K562 (cell line): ENCODE measurements at regions not wholly inside any gene's neighbourhood (a gene's known extent, or its start where the extent isn't known, plus 50 kb on each side); places are given as distances from the start of the nearest gene placed in this dataset.

Experiments used
- ATAC-seq: fragments of 200-7000 bp; cut with Tn5 transposase; 3 replicates; pipeline ENCODE4 v1.9.1; 2020; ENCODE audit warnings: moderate library complexity
- BruUV-seq: library from RNA; stranded (reverse); fragments of 400-500 nt; replicated peaks from 2 replicates; lab custom pipeline; 2021; lab: Mats Ljungman, UMichigan
- CTCF ChIA-PET: fragments of 300-600 bp; formaldehyde crosslinking; extraction: SDS; loops from one replicate; lab custom pipeline; 2021; ENCODE audit warnings: low intra/inter-chr PET ratio; lab: Yijun Ruan, JAX
- POLR2A ChIA-PET: fragments of 300-600, 350-650 bp; sonication (Branson Sonifier 250); formaldehyde crosslinking; extraction: SDS; loops from one replicate; lab custom pipeline; 2021; ENCODE audit warnings: antibody characterized with exemption, inconsistent platforms; lab: Yijun Ruan, JAX
- DNase-seq, 4 experiments: peaks; one replicate each; pipeline versions ENCODE4 v3.0.0 to v3.0.0-alpha.2; 2011 to 2018; ENCODE audit warnings: low spot score in 3 of 4, mixed read lengths in 3 of 4; ENCODE audit errors: extremely low read depth in 1 of 4
- FAIRE-seq: peaks from 2 replicates; lab custom pipeline; 2011; peaks lifted over from hg19 to GRCh38; lab: Jason Lieb, UNC
- H2AFZ ChIP-seq: 2 replicates; pipeline ENCODE4 v1.6.0; 2011; ENCODE audit warnings: low read depth, low read length, control low read depth, inconsistent platforms
- H3K27ac ChIP-seq: fragments of 200-600 bp; 3 replicates; pipeline ENCODE4 v1.8.0; 2011; ENCODE audit warnings: low read depth, mild to moderate bottlenecking, control low read depth, inconsistent platforms, low read length, moderate library complexity, mixed read lengths; ENCODE audit errors: extremely low read depth
- H3K27me3 ChIP-seq, 2 experiments: fragments of 300-600 bp in 1 of 2; 2 replicates in 1 of 2; 3 replicates in 1 of 2; pipeline versions ENCODE4 v1.6.0 to v1.8.0; 2011; ENCODE audit warnings: inconsistent platforms in 2 of 2, low read length in 2 of 2, mild to moderate bottlenecking in 1 of 2, mixed read lengths in 1 of 2, moderate library complexity in 1 of 2; ENCODE audit not compliant: control insufficient read depth in 2 of 2, insufficient read depth in 2 of 2
- H3K36me3 ChIP-seq: fragments of 300-600 bp; 3 replicates; pipeline ENCODE4 v1.8.0; 2011; ENCODE audit warnings: mild to moderate bottlenecking, low read length, inconsistent platforms; ENCODE audit not compliant: control insufficient read depth, insufficient read depth
- H3K4me1 ChIP-seq, 2 experiments: fragments of 200-600 bp in 1 of 2; replicated peaks in 1 of 2; 2 replicates in 1 of 2; 3 replicates in 1 of 2; pipeline versions ENCODE4 v1.5.1 to v1.8.0; 2011; ENCODE audit warnings: inconsistent platforms in 2 of 2, low read length in 2 of 2, mild to moderate bottlenecking in 1 of 2, mixed read lengths in 1 of 2, moderate library complexity in 1 of 2; ENCODE audit not compliant: control insufficient read depth in 2 of 2, insufficient read depth in 2 of 2
- H3K4me2 ChIP-seq: 2 replicates; pipeline ENCODE4 v1.6.1; 2011; ENCODE audit warnings: low read length, control low read depth, inconsistent platforms, mixed read lengths; ENCODE audit not compliant: insufficient read depth
- H3K4me3 ChIP-seq: fragments of 200-600 bp; sonication (generic), shearing (Covaris generic); 2 replicates; pipeline ENCODE4 v1.5.1; 2016; ENCODE audit warnings: control low read depth, inconsistent platforms
- H3K79me2 ChIP-seq: fragments of 200-600 bp; 3 replicates; pipeline ENCODE4 v1.8.0; 2011; ENCODE audit warnings: low read length, inconsistent platforms; ENCODE audit not compliant: control insufficient read depth, insufficient read depth
- H3K9ac ChIP-seq, 2 experiments: 2 replicates each; pipeline versions ENCODE4 v1.6.0 to v1.6.1; 2011; ENCODE audit warnings: low read depth in 2 of 2, low read length in 2 of 2, control low read depth in 1 of 2, inconsistent platforms in 1 of 2, mild to moderate bottlenecking in 1 of 2, mixed read lengths in 1 of 2; ENCODE audit not compliant: insufficient read depth in 1 of 2
- H3K9me1 ChIP-seq: one replicate; pipeline ENCODE4 v1.6.0; 2011; ENCODE audit warnings: inconsistent platforms, mild to moderate bottlenecking, low read length, moderate library complexity; ENCODE audit not compliant: control insufficient read depth, insufficient read depth
- H3K9me3 ChIP-seq: replicated peaks from 2 replicates; pipeline ENCODE4 v1.5.1; 2011; ENCODE audit warnings: low read depth, low read length, inconsistent platforms; ENCODE audit not compliant: control insufficient read depth, insufficient read depth
- H4K20me1 ChIP-seq: replicated peaks from 2 replicates; pipeline ENCODE4 v1.6.1; 2011; ENCODE audit warnings: low read length, inconsistent platforms, mixed read lengths; ENCODE audit not compliant: control insufficient read depth, insufficient read depth
- ATF1 ChIP-seq, 2 experiments: fragments of 450-650 bp in 1 of 2; IDR thresholded peaks; 2 replicates each; pipeline ENCODE4 v1.6.1; 2016; ENCODE audit warnings: missing compliant biosample characterization in 1 of 2, missing genetic modification characterization in 1 of 2
- CREB5 ChIP-seq: fragments of 250-450 bp; sonication (Bioruptor Pico); IDR thresholded peaks from 2 replicates; pipeline ENCODE4 v1.5.0; 2020; ENCODE audit warnings: mild to moderate bottlenecking
- FOSL1 ChIP-seq: fragments of 200-800 bp; sonication (Bioruptor generic); conservative IDR thresholded peaks from 2 replicates; pipeline ENCODE4 v1.6.1; 2016; ENCODE audit warnings: missing genetic modification characterization, missing compliant biosample characterization
- HDAC3 ChIP-seq: fragments of 450-650 bp; IDR thresholded peaks from 2 replicates; pipeline ENCODE4 v1.6.1; 2018; ENCODE audit warnings: borderline replicate concordance, mild to moderate bottlenecking, moderate library complexity; ENCODE audit not compliant: partially characterized antibody
- HNRNPUL1 ChIP-seq: fragments of 200-400 bp; formaldehyde crosslinking; IDR thresholded peaks from 2 replicates; pipeline ENCODE4 v1.6.1; 2017; ENCODE audit warnings: low read length
- NFIX ChIP-seq: fragments of 250-450 bp; sonication (Bioruptor Pico); IDR thresholded peaks from 2 replicates; pipeline ENCODE4 v1.4.0; 2020; ENCODE audit warnings: low read depth, mild to moderate bottlenecking, moderate library complexity
- STAG1 ChIP-seq: sonication (generic); formaldehyde crosslinking; IDR thresholded peaks from 2 replicates; pipeline ENCODE4 v1.5.0; 2020; ENCODE audit warnings: missing genetic modification reagents, borderline replicate concordance
- USF1 ChIP-seq: sonication (generic); formaldehyde crosslinking; IDR thresholded peaks from 2 replicates; pipeline ENCODE4 v1.9.0; 2022; ENCODE audit warnings: mild to moderate bottlenecking, missing genetic modification reagents
- ZHX1 ChIP-seq: fragments of 150-350 bp; conservative IDR thresholded peaks from 2 replicates; pipeline ENCODE4 v1.6.1; 2014; ENCODE audit warnings: low read length
- ZNF79 ChIP-seq: fragments of 250-450 bp; sonication (Bioruptor Pico); IDR thresholded peaks from 2 replicates; pipeline ENCODE4 v1.4.0; 2020; ENCODE audit warnings: low read depth, mild to moderate bottlenecking, moderate library complexity
- ZZZ3 ChIP-seq: fragments of 450-650 bp; IDR thresholded peaks from 2 replicates; pipeline ENCODE4 v1.6.1; 2016; ENCODE audit warnings: antibody characterized with exemption, mild to moderate bottlenecking, moderate library complexity
- WGBS: fragments of 100-300 bp; shearing (Covaris generic); methylation state at CpG from one replicate; pipeline ENCODE4 v1.1.6; 2016; ENCODE audit warnings: low coverage, mixed read lengths; ENCODE audit not compliant: insufficient coverage; ENCODE audit errors: missing lambda C conversion rate; 5-methylcytosine and 5-hydroxymethylcytosine counted together
- in situ Hi-C: fragments of 300-500 bp; cut with MboI; formaldehyde crosslinking; loops from 4 replicates; pipeline ENCODE4 v1.15.0; 2018; ENCODE audit warnings: inconsistent platforms, mixed read lengths
- intact Hi-C: fragments of 100-400 bp; cut with micrococcal nuclease; formaldehyde crosslinking; loops from 2 replicates; pipeline ENCODE4 v1.14.2; 2022
- TF ChIP-seq, protein P1 (sequence below): sonication (generic); formaldehyde crosslinking; IDR thresholded peaks from 2 replicates; pipeline ENCODE4 v1.8.1; 2023; ENCODE audit warnings: mild to moderate bottlenecking, missing genetic modification reagents, moderate library complexity
- TF ChIP-seq, protein P2 (sequence below): sonication (generic); formaldehyde crosslinking; IDR thresholded peaks from 2 replicates; pipeline ENCODE4 v1.8.0; 2022; ENCODE audit warnings: missing genetic modification reagents, mild to moderate bottlenecking, borderline replicate concordance

DNA sequence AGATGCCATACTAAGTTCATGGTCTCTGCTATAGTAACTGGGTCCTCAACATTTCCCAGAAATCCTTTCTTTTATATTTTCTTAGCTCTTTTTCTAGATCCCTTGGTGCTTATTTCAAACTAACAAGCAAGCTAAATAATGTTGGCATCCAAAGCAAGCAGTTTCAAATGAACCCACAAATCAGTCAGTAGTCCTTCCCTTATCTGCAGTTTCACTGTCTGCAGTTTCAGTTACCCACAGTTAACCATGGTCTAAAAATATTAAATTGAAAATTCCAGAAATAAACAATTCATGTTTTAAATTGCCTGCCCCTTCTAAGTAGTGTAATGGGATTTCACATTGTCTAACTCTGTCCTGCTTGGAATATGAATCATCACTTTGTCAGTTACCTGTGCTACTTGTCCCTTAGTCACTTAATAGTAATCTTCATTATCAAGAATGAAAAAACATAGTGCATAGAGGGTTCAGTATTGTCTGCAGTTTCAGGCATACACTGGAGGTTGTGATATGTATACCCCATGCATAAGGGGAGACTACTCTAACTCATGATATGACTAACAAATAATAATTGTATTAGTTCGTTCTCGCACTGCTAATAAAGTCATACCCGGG, 633.7 kb downstream of the MECOM start:
- Histone ChIP-seq H3K27me3 (no peaks in the 10 kb centered on the region), H3K9me3 (no peaks in the 10 kb centered on the region), H3K27ac (no peak overlapping the region), H3K79me2 (no peaks in the 10 kb centered on the region), H3K4me3 (no peak overlapping the region), H3K9ac (no peak overlapping the region), H3K36me3 (no peaks in the 10 kb centered on the region)
- WGBS = 0% methylated on average over 3 of the region's 3 CpGs
- CTCF ChIA-PET = no interaction called here
- intact Hi-C loops = no loop called here
- POLR2A ChIA-PET = interaction anchor here (0.7 kb wide), 1 partner anchor 967 kb away, joined by 3 read pairs; no protein-coding TSS in a partner anchor
- FAIRE-seq = no peak
- no TSS peak for BruUV-seq
- TF ChIP-seq NFIX (no peak), HNRNPUL1 (no peak), ZHX1 (no peak), ZZZ3 (no peak), ATF1 (CRISPR knock-in tag; IDR thresholded peaks at IDR 0.05) (no peak), ATF1 (tag; IDR thresholded peaks at IDR 0.05) (no peak), USF1 (CRISPR knock-in tag) (no peak), HDAC3 (no peak), ZNF79 (CRISPR knock-in tag) (no peak), FOSL1 (no peak), CREB5 (CRISPR knock-in tag) (no peak), STAG1 (CRISPR knock-in tag) (no peak)
- TF ChIP-seq, protein P1, sequence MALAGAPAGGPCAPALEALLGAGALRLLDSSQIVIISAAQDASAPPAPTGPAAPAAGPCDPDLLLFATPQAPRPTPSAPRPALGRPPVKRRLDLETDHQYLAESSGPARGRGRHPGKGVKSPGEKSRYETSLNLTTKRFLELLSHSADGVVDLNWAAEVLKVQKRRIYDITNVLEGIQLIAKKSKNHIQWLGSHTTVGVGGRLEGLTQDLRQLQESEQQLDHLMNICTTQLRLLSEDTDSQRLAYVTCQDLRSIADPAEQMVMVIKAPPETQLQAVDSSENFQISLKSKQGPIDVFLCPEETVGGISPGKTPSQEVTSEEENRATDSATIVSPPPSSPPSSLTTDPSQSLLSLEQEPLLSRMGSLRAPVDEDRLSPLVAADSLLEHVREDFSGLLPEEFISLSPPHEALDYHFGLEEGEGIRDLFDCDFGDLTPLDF (CRISPR knock-in tag) = no peak
- TF ChIP-seq, protein P2, sequence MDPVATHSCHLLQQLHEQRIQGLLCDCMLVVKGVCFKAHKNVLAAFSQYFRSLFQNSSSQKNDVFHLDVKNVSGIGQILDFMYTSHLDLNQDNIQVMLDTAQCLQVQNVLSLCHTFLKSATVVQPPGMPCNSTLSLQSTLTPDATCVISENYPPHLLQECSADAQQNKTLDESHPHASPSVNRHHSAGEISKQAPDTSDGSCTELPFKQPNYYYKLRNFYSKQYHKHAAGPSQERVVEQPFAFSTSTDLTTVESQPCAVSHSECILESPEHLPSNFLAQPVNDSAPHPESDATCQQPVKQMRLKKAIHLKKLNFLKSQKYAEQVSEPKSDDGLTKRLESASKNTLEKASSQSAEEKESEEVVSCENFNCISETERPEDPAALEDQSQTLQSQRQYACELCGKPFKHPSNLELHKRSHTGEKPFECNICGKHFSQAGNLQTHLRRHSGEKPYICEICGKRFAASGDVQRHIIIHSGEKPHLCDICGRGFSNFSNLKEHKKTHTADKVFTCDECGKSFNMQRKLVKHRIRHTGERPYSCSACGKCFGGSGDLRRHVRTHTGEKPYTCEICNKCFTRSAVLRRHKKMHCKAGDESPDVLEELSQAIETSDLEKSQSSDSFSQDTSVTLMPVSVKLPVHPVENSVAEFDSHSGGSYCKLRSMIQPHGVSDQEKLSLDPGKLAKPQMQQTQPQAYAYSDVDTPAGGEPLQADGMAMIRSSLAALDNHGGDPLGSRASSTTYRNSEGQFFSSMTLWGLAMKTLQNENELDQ (CRISPR knock-in tag) = no peak
- TF ChIP-seq, all 486 proteins: peak for 0
- no peak for DNase-seq
- in situ Hi-C loops = no loop called here
- H3K9me1 ChIP-seq = no peaks in the 10 kb centered on the region
- no peaks in the 10 kb centered on the region for H4K20me1 ChIP-seq
- H2AFZ ChIP-seq = no peak overlapping the region
- no peaks in the 10 kb centered on the region for H3K4me1 ChIP-seq
- no peak for ATAC-seq
- H3K4me2 ChIP-seq = no peak overlapping the region
